GM23338 (cell line): ENCODE measurements at regions not wholly inside any gene's neighbourhood (a gene's known extent, or its start where the extent isn't known, plus 50 kb on each side); places are given as distances from the start of the nearest gene placed in this dataset.

Experiments
- ATAC-seq: fragments of 200-7000 bp; cut with Tn5 transposase; 3 replicates; pipeline ENCODE4 v1.9.1; 2020
- DNase-seq: peaks from one replicate; pipeline ENCODE4 v3.0.0-alpha.2; 2015; ENCODE audit warnings: low spot score
- H2AFZ ChIP-seq: fragments of 200-600 bp; sonication (generic); 2 replicates; pipeline ENCODE4 v1.8.0; 2016; ENCODE audit warnings: antibody characterized with exemption, mild to moderate bottlenecking, moderate library complexity
- H3F3A ChIP-seq: fragments of 200-600 bp; sonication (generic); replicated peaks from 2 replicates; pipeline ENCODE4 v1.8.0; 2017; ENCODE audit warnings: antibody characterized with exemption, mixed run types, low read depth
- H3K27ac ChIP-seq: fragments of 200-600 bp; sonication (generic); 2 replicates; pipeline ENCODE4 v1.6.1; 2016; ENCODE audit warnings: low read depth
- H3K27me3 ChIP-seq: fragments of 200-600 bp; sonication (generic); 2 replicates; pipeline ENCODE4 v1.8.0; 2016; ENCODE audit warnings: mild to moderate bottlenecking, mixed run types, moderate library complexity; ENCODE audit not compliant: insufficient read depth
- H3K36me3 ChIP-seq: fragments of 200-600 bp; sonication (generic); 2 replicates; pipeline ENCODE4 v1.8.0; 2016; ENCODE audit warnings: mild to moderate bottlenecking; ENCODE audit not compliant: insufficient read depth
- H3K4me1 ChIP-seq: fragments of 200-600 bp; sonication (generic); 2 replicates; pipeline ENCODE4 v1.8.0; 2016; ENCODE audit warnings: mild to moderate bottlenecking, moderate library complexity; ENCODE audit not compliant: insufficient read depth
- H3K4me2 ChIP-seq: fragments of 200-600 bp; sonication (generic); 2 replicates; pipeline ENCODE4 v1.7.1; 2017; ENCODE audit warnings: mixed run types
- H3K4me3 ChIP-seq: fragments of 200-600 bp; sonication (generic); 2 replicates; pipeline ENCODE4 v1.6.1; 2016; ENCODE audit warnings: mixed run types
- H3K79me2 ChIP-seq: fragments of 200-600 bp; sonication (generic); replicated peaks from 2 replicates; pipeline ENCODE4 v1.8.0; 2017; ENCODE audit warnings: mild to moderate bottlenecking; ENCODE audit not compliant: insufficient read depth
- H3K9me2 ChIP-seq: fragments of 200-600 bp; sonication (generic); 2 replicates; pipeline ENCODE4 v1.8.0; 2017; ENCODE audit not compliant: insufficient read depth
- H4K20me1 ChIP-seq: fragments of 200-600 bp; sonication (generic); replicated peaks from 2 replicates; pipeline ENCODE4 v1.8.0; 2017; ENCODE audit warnings: mild to moderate bottlenecking; ENCODE audit not compliant: insufficient read depth
- H3K27ac Mint-ChIP-seq: 2 replicates; pipeline ENCODE4 v1.8.0; 2020; ENCODE audit warnings: inconsistent platforms, mild to moderate bottlenecking, moderate library complexity, mixed read lengths
- H3K27me3 Mint-ChIP-seq: 3 replicates; pipeline ENCODE4 v1.8.0; 2022; ENCODE audit warnings: low read depth, mild to moderate bottlenecking, moderate library complexity, mixed read lengths, inconsistent platforms; ENCODE audit not compliant: insufficient read depth, poor library complexity
- H3K36me3 Mint-ChIP-seq: 3 replicates; pipeline ENCODE4 v1.8.0; 2021; ENCODE audit warnings: low read depth, mild to moderate bottlenecking, inconsistent platforms, moderate library complexity, mixed read lengths
- H3K4me1 Mint-ChIP-seq: 3 replicates; pipeline ENCODE4 v1.8.0; 2020; ENCODE audit warnings: mild to moderate bottlenecking, inconsistent platforms, mixed read lengths
- H3K4me3 Mint-ChIP-seq: 3 replicates; pipeline ENCODE4 v1.8.0; 2021; ENCODE audit warnings: moderate library complexity, mild to moderate bottlenecking, inconsistent platforms, mixed read lengths
- H3K9me3 Mint-ChIP-seq: 3 replicates; pipeline ENCODE4 v1.8.0; 2020; ENCODE audit warnings: moderate library complexity, mild to moderate bottlenecking, inconsistent platforms, mixed read lengths
- CREB1 ChIP-seq: fragments of 250-450 bp; sonication (Bioruptor Pico); IDR thresholded peaks from 2 replicates; pipeline ENCODE4 v1.5.0; 2020; ENCODE audit warnings: low read depth, mild to moderate bottlenecking, moderate library complexity
- ETS1 ChIP-seq: IDR thresholded peaks from 2 replicates; pipeline ENCODE4 v1.6.1; 2016; ENCODE audit warnings: antibody characterized with exemption
- EZH2 ChIP-seq: fragments of 200-600 bp; sonication (generic); IDR thresholded peaks from one replicate; pipeline ENCODE4 v1.8.0; 2017; ENCODE audit warnings: antibody characterized with exemption, mild to moderate bottlenecking, low read depth; ENCODE audit not compliant: unreplicated experiment
- EZH2phosphoT487 ChIP-seq: fragments of 200-600 bp; sonication (generic); IDR thresholded peaks from one replicate; pipeline ENCODE4 v1.8.1; 2018; ENCODE audit warnings: antibody characterized with exemption; ENCODE audit not compliant: unreplicated experiment
- JUNB ChIP-seq: IDR thresholded peaks from one replicate; pipeline ENCODE4 v1.6.1; 2016; ENCODE audit warnings: antibody characterized with exemption; ENCODE audit not compliant: unreplicated experiment
- NANOG ChIP-seq: IDR thresholded peaks from 2 replicates; pipeline ENCODE4 v1.6.1; 2016; ENCODE audit warnings: antibody characterized with exemption, borderline replicate concordance
- POLR2AphosphoS5 ChIP-seq: IDR thresholded peaks from 2 replicates; pipeline ENCODE4 v1.6.1; 2016; ENCODE audit warnings: antibody characterized with exemption, low read depth
- STAT1 ChIP-seq: IDR thresholded peaks from one replicate; pipeline ENCODE4 v1.6.1; 2016; ENCODE audit warnings: antibody characterized with exemption; ENCODE audit not compliant: unreplicated experiment
- ZNF331 ChIP-seq: fragments of 250-450 bp; sonication (Bioruptor Pico); IDR thresholded peaks from 2 replicates; pipeline ENCODE4 v1.5.0; 2020; ENCODE audit warnings: low read depth, mild to moderate bottlenecking, moderate library complexity
- ZNF462 ChIP-seq: fragments of 250-450 bp; sonication (Bioruptor Pico); IDR thresholded peaks from 2 replicates; pipeline ENCODE4 v1.5.0; 2020; ENCODE audit warnings: mild to moderate bottlenecking, moderate library complexity
- TF ChIP-seq, protein P1 (sequence below), 2 experiments: fragments of 200-600 bp in 1 of 2; sonication (generic) in 1 of 2; conservative IDR thresholded peaks; 2 replicates each; pipeline versions ENCODE4 v1.5.1 to v1.6.1; 2016 to 2017; ENCODE audit warnings: antibody characterized with exemption in 2 of 2, low read depth in 2 of 2, mild to moderate bottlenecking in 2 of 2, moderate library complexity in 1 of 2
- TF ChIP-seq, protein P2 (sequence below): IDR thresholded peaks from one replicate; pipeline ENCODE4 v1.6.1; 2018; ENCODE audit warnings: antibody characterized with exemption; ENCODE audit not compliant: unreplicated experiment

- Histone ChIP-seq H3F3A (no peaks in the 10 kb centered on the region), H3K4me2 (no peak overlapping the region), H3K36me3 (no peaks in the 10 kb centered on the region), H3K79me2 (no peaks in the 10 kb centered on the region), H3K4me3 (no peak overlapping the region), H3K4me1 (no peaks in the 10 kb centered on the region), H4K20me1 (no peaks in the 10 kb centered on the region; the same call in 1 of the 2 replicates), H3K27ac (no peak overlapping the region), H3K9me2 (no peaks in the 10 kb centered on the region), H3K27me3 (no peaks in the 10 kb centered on the region), H2AFZ (peak overlapping the region; percentile 67; the same call in 1 of the 2 replicates)
- Mint-ChIP-seq H3K36me3 (no peaks in the 10 kb centered on the region), H3K4me3 (no peak overlapping the region), H3K9me3 (no peaks in the 10 kb centered on the region), H3K27me3 (no peaks in the 10 kb centered on the region), H3K4me1 (no peaks in the 10 kb centered on the region), H3K27ac (no peak overlapping the region)
- ATAC-seq (no peak), DNase-seq (no peak)
- TF ChIP-seq POLR2AphosphoS5, result no peak
- TF ChIP-seq, protein P1, sequence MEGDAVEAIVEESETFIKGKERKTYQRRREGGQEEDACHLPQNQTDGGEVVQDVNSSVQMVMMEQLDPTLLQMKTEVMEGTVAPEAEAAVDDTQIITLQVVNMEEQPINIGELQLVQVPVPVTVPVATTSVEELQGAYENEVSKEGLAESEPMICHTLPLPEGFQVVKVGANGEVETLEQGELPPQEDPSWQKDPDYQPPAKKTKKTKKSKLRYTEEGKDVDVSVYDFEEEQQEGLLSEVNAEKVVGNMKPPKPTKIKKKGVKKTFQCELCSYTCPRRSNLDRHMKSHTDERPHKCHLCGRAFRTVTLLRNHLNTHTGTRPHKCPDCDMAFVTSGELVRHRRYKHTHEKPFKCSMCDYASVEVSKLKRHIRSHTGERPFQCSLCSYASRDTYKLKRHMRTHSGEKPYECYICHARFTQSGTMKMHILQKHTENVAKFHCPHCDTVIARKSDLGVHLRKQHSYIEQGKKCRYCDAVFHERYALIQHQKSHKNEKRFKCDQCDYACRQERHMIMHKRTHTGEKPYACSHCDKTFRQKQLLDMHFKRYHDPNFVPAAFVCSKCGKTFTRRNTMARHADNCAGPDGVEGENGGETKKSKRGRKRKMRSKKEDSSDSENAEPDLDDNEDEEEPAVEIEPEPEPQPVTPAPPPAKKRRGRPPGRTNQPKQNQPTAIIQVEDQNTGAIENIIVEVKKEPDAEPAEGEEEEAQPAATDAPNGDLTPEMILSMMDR (conservative IDR thresholded peaks at IDR 0.05; ENCODE audit: low read depth in 2 of 2), result no peak
- no peak for TF ChIP-seq EZH2phosphoT487
- TF ChIP-seq, protein P2, sequence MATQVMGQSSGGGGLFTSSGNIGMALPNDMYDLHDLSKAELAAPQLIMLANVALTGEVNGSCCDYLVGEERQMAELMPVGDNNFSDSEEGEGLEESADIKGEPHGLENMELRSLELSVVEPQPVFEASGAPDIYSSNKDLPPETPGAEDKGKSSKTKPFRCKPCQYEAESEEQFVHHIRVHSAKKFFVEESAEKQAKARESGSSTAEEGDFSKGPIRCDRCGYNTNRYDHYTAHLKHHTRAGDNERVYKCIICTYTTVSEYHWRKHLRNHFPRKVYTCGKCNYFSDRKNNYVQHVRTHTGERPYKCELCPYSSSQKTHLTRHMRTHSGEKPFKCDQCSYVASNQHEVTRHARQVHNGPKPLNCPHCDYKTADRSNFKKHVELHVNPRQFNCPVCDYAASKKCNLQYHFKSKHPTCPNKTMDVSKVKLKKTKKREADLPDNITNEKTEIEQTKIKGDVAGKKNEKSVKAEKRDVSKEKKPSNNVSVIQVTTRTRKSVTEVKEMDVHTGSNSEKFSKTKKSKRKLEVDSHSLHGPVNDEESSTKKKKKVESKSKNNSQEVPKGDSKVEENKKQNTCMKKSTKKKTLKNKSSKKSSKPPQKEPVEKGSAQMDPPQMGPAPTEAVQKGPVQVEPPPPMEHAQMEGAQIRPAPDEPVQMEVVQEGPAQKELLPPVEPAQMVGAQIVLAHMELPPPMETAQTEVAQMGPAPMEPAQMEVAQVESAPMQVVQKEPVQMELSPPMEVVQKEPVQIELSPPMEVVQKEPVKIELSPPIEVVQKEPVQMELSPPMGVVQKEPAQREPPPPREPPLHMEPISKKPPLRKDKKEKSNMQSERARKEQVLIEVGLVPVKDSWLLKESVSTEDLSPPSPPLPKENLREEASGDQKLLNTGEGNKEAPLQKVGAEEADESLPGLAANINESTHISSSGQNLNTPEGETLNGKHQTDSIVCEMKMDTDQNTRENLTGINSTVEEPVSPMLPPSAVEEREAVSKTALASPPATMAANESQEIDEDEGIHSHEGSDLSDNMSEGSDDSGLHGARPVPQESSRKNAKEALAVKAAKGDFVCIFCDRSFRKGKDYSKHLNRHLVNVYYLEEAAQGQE, result no peak
- no peak for TF ChIP-seq ZNF331 (CRISPR knock-in tag)
- TF ChIP-seq EZH2, result no peak
- TF ChIP-seq ZNF462, result no peak
- no peak for TF ChIP-seq CREB1 (CRISPR knock-in tag)
- no peak for TF ChIP-seq NANOG
- no peak for TF ChIP-seq STAT1
- TF ChIP-seq JUNB, result no peak
- TF ChIP-seq ETS1, result no peak
These were observed 98.6 kb upstream of the ARHGEF26 start for GRCh38 chr3:154022606-154023005.
